Upper lobe of right lung (tissue), 1 donor: ENCODE measurements at regions not wholly inside any gene's neighbourhood (a gene's known extent, or its start where the extent isn't known, plus 50 kb on each side); places are given as distances from the start of the nearest gene placed in this dataset.

Experiments
- ATAC-seq: fragments of 200-7000 bp; cut with Tn5 transposase; one replicate; pipeline ENCODE4 v1.9.1; 2020; ENCODE audit warnings: mild to moderate bottlenecking, moderate library complexity
- DNase-seq: peaks from one replicate; pipeline ENCODE4 v3.0.0-alpha.2; 2020
- H3K27ac ChIP-seq: fragments of 200-600 bp; one replicate; pipeline ENCODE4 v1.8.0; 2022
- H3K27me3 ChIP-seq: fragments of 200-600 bp; one replicate; pipeline ENCODE4 v1.8.0; 2022; ENCODE audit warnings: mild to moderate bottlenecking
- H3K36me3 ChIP-seq: fragments of 200-600 bp; one replicate; pipeline ENCODE4 v1.8.0; 2022
- H3K4me1 ChIP-seq: fragments of 200-600 bp; one replicate; pipeline ENCODE4 v1.8.0; 2022
- H3K4me3 ChIP-seq: fragments of 200-600 bp; one replicate; pipeline ENCODE4 v1.8.0; 2022; ENCODE audit warnings: mild to moderate bottlenecking
- H3K9me3 ChIP-seq: fragments of 200-600 bp; one replicate; pipeline ENCODE4 v1.8.0; 2022
- CTCF ChIP-seq: fragments of 200-600 bp; IDR thresholded peaks from one replicate; pipeline ENCODE4 v1.8.0; 2022; ENCODE audit warnings: antibody characterized with exemption
- intact Hi-C: fragments of 100-400 bp; cut with DNase I; formaldehyde crosslinking; loops from one replicate; pipeline ENCODE4 v1.11.0; 2022
- donor health status: DM: no; HTN: yes; CAD: no; lungs with severe emphysema.

GRCh38 chr1:222421380-222421779 lies 126.5 kb downstream of the HHIPL2 start:
- no peak overlapping the region for H3K27ac ChIP-seq
- no peaks in the 10 kb centered on the region for H3K4me1 ChIP-seq
- intact Hi-C loops, result no loop called here
- H3K27me3 ChIP-seq, result no peaks in the 10 kb centered on the region
- no peaks in the 10 kb centered on the region for H3K9me3 ChIP-seq
- no peak overlapping the region for H3K4me3 ChIP-seq
- no peak for TF ChIP-seq CTCF
- DNase-seq (no peak), ATAC-seq (no peak)
- no peaks in the 10 kb centered on the region for H3K36me3 ChIP-seq

DNA sequence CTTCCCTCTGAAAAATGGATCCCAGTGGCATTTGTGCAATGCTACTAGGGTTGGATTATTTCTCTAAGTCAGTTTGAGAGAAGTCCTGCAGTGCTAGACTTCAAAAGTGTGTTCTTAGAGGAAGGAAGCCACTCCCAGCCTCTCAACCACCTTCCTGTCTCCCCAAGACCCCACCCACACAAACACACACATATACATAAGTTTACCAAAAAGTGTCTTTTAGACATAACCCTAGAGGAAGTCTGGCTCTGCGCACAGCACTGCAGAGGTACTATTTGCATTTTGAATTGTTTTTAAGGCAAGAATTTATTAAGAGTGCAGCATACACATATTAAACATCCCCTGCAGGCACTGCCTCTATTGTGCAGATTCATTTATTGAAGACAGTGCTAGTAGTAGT lies 127.3 kb downstream of the HHIPL2 start:
- intact Hi-C loops, result no loop called here
- no peak for DNase-seq
- Histone ChIP-seq H3K4me3 (no peak overlapping the region), H3K9me3 (no peaks in the 10 kb centered on the region), H3K36me3 (no peaks in the 10 kb centered on the region), H3K27me3 (no peaks in the 10 kb centered on the region), H3K4me1 (no peaks in the 10 kb centered on the region), H3K27ac (no peak overlapping the region)
- TF ChIP-seq CTCF, result no peak
- no peak for ATAC-seq

DNA sequence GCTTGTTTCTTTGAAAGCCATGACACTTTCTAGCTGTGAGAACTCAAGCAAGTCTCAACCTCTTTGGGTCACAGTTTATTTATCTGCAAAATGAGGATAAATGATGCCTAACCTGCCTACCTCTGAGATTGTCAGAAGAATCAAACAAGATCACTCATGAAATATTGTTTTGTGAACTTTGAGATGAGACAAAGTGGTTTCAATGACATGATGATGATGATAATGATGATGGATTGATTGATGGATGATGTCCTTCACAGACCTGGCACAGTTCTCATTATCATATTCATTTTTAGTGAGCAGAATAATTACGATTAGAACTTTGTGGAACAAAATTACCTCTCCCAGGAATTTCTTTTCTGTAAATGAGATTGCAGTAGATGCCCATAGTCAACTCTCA lies 129.2 kb downstream of the HHIPL2 start:
- ATAC-seq (no peak), DNase-seq (no peak)
- Histone ChIP-seq H3K4me3 (no peak overlapping the region), H3K27ac (no peak overlapping the region), H3K4me1 (no peaks in the 10 kb centered on the region), H3K9me3 (no peaks in the 10 kb centered on the region), H3K36me3 (no peaks in the 10 kb centered on the region), H3K27me3 (no peaks in the 10 kb centered on the region)
- no peak for TF ChIP-seq CTCF
- intact Hi-C loops, result no loop called here

DNA sequence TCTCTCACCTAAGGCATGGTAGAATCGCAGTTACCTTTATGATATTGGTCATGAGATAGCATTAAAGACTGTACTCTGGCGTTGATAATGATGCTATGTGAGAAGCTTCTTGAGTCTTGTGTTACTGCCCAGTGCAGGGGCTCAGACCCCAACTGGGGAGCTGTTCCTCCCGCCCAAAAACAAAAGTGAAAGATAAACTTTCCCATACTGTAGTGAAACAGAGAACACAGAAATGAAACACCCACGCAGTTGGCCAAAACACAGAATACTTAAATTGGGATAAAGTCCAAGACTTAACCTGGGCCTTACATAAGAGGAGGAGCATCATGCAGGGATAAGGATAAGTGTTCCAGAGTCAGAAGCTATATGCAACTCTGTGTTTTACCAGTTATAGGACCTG lies 130.6 kb downstream of the HHIPL2 start:
- no peak overlapping the region for H3K4me3 ChIP-seq
- H3K36me3 ChIP-seq, result no peaks in the 10 kb centered on the region
- H3K27ac ChIP-seq, result no peak overlapping the region
- H3K27me3 ChIP-seq, result no peaks in the 10 kb centered on the region
- no peak for TF ChIP-seq CTCF
- no peaks in the 10 kb centered on the region for H3K4me1 ChIP-seq
- intact Hi-C loops, result no loop called here
- DNase-seq (no peak), ATAC-seq (no peak)
- H3K9me3 ChIP-seq, result no peaks in the 10 kb centered on the region

DNA sequence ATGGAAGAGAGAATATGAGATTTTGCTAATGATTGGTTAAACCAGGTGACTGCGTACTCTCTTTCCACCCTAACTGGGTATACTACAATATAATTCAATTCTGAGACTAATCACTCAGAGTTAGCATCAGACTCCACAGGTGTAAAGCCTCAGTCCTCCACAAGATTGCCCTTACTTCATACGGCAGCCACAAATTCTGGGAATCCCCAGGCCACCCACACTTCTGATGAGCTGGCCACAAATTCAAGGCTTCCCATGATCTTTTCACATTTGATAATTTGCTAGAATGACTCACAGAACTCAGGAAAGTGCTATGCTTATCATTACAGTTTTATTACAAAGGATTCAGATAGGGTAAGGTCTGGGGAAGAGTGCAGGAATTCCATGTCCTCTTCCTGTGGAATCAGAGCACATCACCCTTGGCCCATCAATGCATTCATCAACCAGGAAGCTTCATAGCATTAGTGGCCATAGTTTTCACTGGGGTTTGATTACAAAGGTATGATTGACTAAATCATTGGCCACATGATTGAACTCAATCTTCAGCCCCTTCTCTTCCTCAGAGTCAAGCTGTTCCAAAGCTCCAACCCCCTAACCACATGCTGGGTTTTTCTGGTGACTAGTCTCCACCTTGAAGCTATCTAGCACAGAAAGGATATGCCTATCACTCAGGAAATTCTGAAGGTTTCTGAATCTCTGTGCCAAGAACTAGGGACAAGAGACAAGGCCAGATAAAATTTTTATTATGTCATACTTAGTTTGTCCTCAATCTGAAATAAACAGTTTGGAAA lies 131.7 kb downstream of the HHIPL2 start:
- no peaks in the 10 kb centered on the region for H3K4me1 ChIP-seq
- no peak overlapping the region for H3K27ac ChIP-seq
- H3K4me3 ChIP-seq, result no peak overlapping the region
- DNase-seq (no peak), ATAC-seq (no peak)
- intact Hi-C loops, result no loop called here
- no peak for TF ChIP-seq CTCF
- H3K27me3 ChIP-seq, result no peaks in the 10 kb centered on the region
- H3K9me3 ChIP-seq, result no peaks in the 10 kb centered on the region
- H3K36me3 ChIP-seq, result no peaks in the 10 kb centered on the region

DNA sequence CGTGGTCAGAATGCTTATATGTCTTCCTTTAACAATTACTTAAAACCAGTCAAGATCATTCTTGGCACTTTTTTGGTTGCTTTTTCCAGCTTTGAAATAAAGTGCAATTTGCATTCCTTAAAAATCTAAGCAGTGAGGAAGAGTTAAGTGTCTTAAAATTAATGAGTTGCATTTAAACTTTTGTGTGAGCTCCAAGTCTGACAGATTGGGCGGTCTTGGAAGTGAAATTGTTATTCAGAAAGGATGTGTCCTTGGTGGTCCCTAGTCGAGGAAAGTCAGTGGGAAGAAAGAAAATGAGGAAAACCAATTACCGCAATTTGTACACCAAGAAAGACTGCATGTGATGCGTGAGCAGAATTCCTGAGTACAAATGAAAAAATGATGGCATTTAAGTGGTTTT lies 132.5 kb downstream of the HHIPL2 start:
- no peaks in the 10 kb centered on the region for H3K27me3 ChIP-seq
- intact Hi-C loops, result no loop called here
- no peaks in the 10 kb centered on the region for H3K4me1 ChIP-seq
- no peak for TF ChIP-seq CTCF
- ATAC-seq, result no peak
- no peak overlapping the region for H3K27ac ChIP-seq
- no peak overlapping the region for H3K4me3 ChIP-seq
- DNase-seq, result no peak
- no peaks in the 10 kb centered on the region for H3K9me3 ChIP-seq
- H3K36me3 ChIP-seq, result no peaks in the 10 kb centered on the region
